ENCODE measurements at regions not wholly inside any gene's neighbourhood (a gene's known extent, or its start where the extent isn't known, plus 50 kb on each side); places are given as distances from the start of the nearest gene placed in this dataset.

- Histone ChIP-seq H3K4me1 (ENCODE audit: insufficient read depth, low read length) (no peaks in the 10 kb centered on the region), H3K4me3 (ENCODE audit: low read length) (no peak overlapping the region), H3K9me3 (ENCODE audit: insufficient read depth, low read depth, low read length) (no peaks in the 10 kb centered on the region), H3K9ac (ENCODE audit: low read depth, low read length) (no peak overlapping the region), H3K36me3 (ENCODE audit: insufficient read depth, low read depth, low read length) (no peaks in the 10 kb centered on the region), H3K27ac (ENCODE audit: low read length) (no peak overlapping the region), H3K27me3 (ENCODE audit: insufficient read depth, low read length) (no peaks in the 10 kb centered on the region)
Measured at GRCh38 chr2:133956434-133956935, 297.4 kb upstream of the MGAT5 start.

GRCh38 chr2:133957724-133958480 is 296.0 kb upstream of the MGAT5 start:
- Histone ChIP-seq H3K4me3 (ENCODE audit: low read length) (no peak overlapping the region), H3K27me3 (ENCODE audit: insufficient read depth, low read length) (no peaks in the 10 kb centered on the region), H3K36me3 (ENCODE audit: insufficient read depth, low read depth, low read length) (no peaks in the 10 kb centered on the region), H3K27ac (ENCODE audit: low read length) (no peak overlapping the region), H3K9me3 (ENCODE audit: insufficient read depth, low read depth, low read length) (no peaks in the 10 kb centered on the region), H3K4me1 (ENCODE audit: insufficient read depth, low read length) (no peaks in the 10 kb centered on the region), H3K9ac (ENCODE audit: low read depth, low read length) (no peak overlapping the region)

GRCh38 chr2:133959066-133959465 is 294.8 kb upstream of the MGAT5 start:
- Histone ChIP-seq H3K27me3 (ENCODE audit: insufficient read depth, low read length) (no peaks in the 10 kb centered on the region), H3K36me3 (ENCODE audit: insufficient read depth, low read depth, low read length) (no peaks in the 10 kb centered on the region), H3K4me3 (ENCODE audit: low read length) (no peak overlapping the region), H3K9ac (ENCODE audit: low read depth, low read length) (no peak overlapping the region), H3K4me1 (ENCODE audit: insufficient read depth, low read length) (no peaks in the 10 kb centered on the region), H3K27ac (ENCODE audit: low read length) (no peak overlapping the region), H3K9me3 (ENCODE audit: insufficient read depth, low read depth, low read length) (no peaks in the 10 kb centered on the region)

- H3K27me3 ChIP-seq (ENCODE audit: insufficient read depth, low read length), result no peaks in the 10 kb centered on the region
- H3K9ac ChIP-seq (ENCODE audit: low read depth, low read length), result no peak overlapping the region
- H3K27ac ChIP-seq (ENCODE audit: low read length), result no peak overlapping the region
- no peaks in the 10 kb centered on the region for H3K36me3 ChIP-seq (ENCODE audit: insufficient read depth, low read depth, low read length)
- H3K4me3 ChIP-seq (ENCODE audit: low read length), result no peak overlapping the region
- peaks cover 5% of the 10 kb centered on the region; the same call in 1 of the 2 replicates for H3K4me1 ChIP-seq (ENCODE audit: insufficient read depth, low read length)
- H3K9me3 ChIP-seq (ENCODE audit: insufficient read depth, low read depth, low read length), result no peaks in the 10 kb centered on the region
Measured at GRCh38 chr2:133966720-133967304, 287.1 kb upstream of the MGAT5 start.

GRCh38 chr2:133967326-133967725 is 286.5 kb upstream of the MGAT5 start:
- Histone ChIP-seq H3K27me3 (ENCODE audit: insufficient read depth, low read length) (no peaks in the 10 kb centered on the region), H3K36me3 (ENCODE audit: insufficient read depth, low read depth, low read length) (no peaks in the 10 kb centered on the region), H3K4me3 (ENCODE audit: low read length) (no peak overlapping the region), H3K4me1 (ENCODE audit: insufficient read depth, low read length) (peaks cover 5% of the 10 kb centered on the region; the same call in 1 of the 2 replicates), H3K9ac (ENCODE audit: low read depth, low read length) (no peak overlapping the region), H3K27ac (ENCODE audit: low read length) (no peak overlapping the region), H3K9me3 (ENCODE audit: insufficient read depth, low read depth, low read length) (no peaks in the 10 kb centered on the region)

GRCh38 chr2:133968446-133968845 is 285.4 kb upstream of the MGAT5 start:
- Histone ChIP-seq H3K4me3 (ENCODE audit: low read length) (no peak overlapping the region), H3K9me3 (ENCODE audit: insufficient read depth, low read depth, low read length) (no peaks in the 10 kb centered on the region), H3K9ac (ENCODE audit: low read depth, low read length) (no peak overlapping the region), H3K27me3 (ENCODE audit: insufficient read depth, low read length) (no peaks in the 10 kb centered on the region), H3K4me1 (ENCODE audit: insufficient read depth, low read length) (peaks cover 5% of the 10 kb centered on the region; the same call in 1 of the 2 replicates), H3K36me3 (ENCODE audit: insufficient read depth, low read depth, low read length) (no peaks in the 10 kb centered on the region), H3K27ac (ENCODE audit: low read length) (no peak overlapping the region)

- Histone ChIP-seq H3K27ac (ENCODE audit: low read length) (no peak overlapping the region), H3K4me1 (ENCODE audit: insufficient read depth, low read length) (peaks cover 5% of the 10 kb centered on the region; the same call in 1 of the 2 replicates), H3K9ac (ENCODE audit: low read depth, low read length) (no peak overlapping the region), H3K27me3 (ENCODE audit: insufficient read depth, low read length) (no peaks in the 10 kb centered on the region), H3K4me3 (ENCODE audit: low read length) (no peak overlapping the region), H3K36me3 (ENCODE audit: insufficient read depth, low read depth, low read length) (no peaks in the 10 kb centered on the region), H3K9me3 (ENCODE audit: insufficient read depth, low read depth, low read length) (no peaks in the 10 kb centered on the region)
Measured at GRCh38 chr2:133970641-133971040, 283.2 kb upstream of the MGAT5 start.

GRCh38 chr2:133972297-133972696 is 281.6 kb upstream of the MGAT5 start:
- Histone ChIP-seq H3K9me3 (ENCODE audit: insufficient read depth, low read depth, low read length) (no peaks in the 10 kb centered on the region), H3K4me3 (ENCODE audit: low read length) (no peak overlapping the region), H3K27ac (ENCODE audit: low read length) (no peak overlapping the region), H3K9ac (ENCODE audit: low read depth, low read length) (no peak overlapping the region), H3K27me3 (ENCODE audit: insufficient read depth, low read length) (no peaks in the 10 kb centered on the region), H3K4me1 (ENCODE audit: insufficient read depth, low read length) (peaks cover 5% of the 10 kb centered on the region; the same call in 1 of the 2 replicates), H3K36me3 (ENCODE audit: insufficient read depth, low read depth, low read length) (no peaks in the 10 kb centered on the region)

- H3K9me3 ChIP-seq (ENCODE audit: insufficient read depth, low read depth, low read length), result no peaks in the 10 kb centered on the region
- H3K4me3 ChIP-seq (ENCODE audit: low read length), result no peak overlapping the region
- peaks cover 5% of the 10 kb centered on the region; the same call in 1 of the 2 replicates for H3K4me1 ChIP-seq (ENCODE audit: insufficient read depth, low read length)
- H3K9ac ChIP-seq (ENCODE audit: low read depth, low read length), result no peak overlapping the region
- no peaks in the 10 kb centered on the region for H3K36me3 ChIP-seq (ENCODE audit: insufficient read depth, low read depth, low read length)
- H3K27me3 ChIP-seq (ENCODE audit: insufficient read depth, low read length), result no peaks in the 10 kb centered on the region
- H3K27ac ChIP-seq (ENCODE audit: low read length), result no peak overlapping the region
Measured at GRCh38 chr2:133972786-133973185, 281.1 kb upstream of the MGAT5 start.

GRCh38 chr2:133974353-133974752 is 279.5 kb upstream of the MGAT5 start:
- no peak overlapping the region for H3K4me3 ChIP-seq (ENCODE audit: low read length)
- H3K27ac ChIP-seq (ENCODE audit: low read length), result no peak overlapping the region
- H3K36me3 ChIP-seq (ENCODE audit: insufficient read depth, low read depth, low read length), result no peaks in the 10 kb centered on the region
- H3K9ac ChIP-seq (ENCODE audit: low read depth, low read length), result no peak overlapping the region
- H3K4me1 ChIP-seq (ENCODE audit: insufficient read depth, low read length), result peaks cover 5% of the 10 kb centered on the region; the same call in 1 of the 2 replicates
- H3K9me3 ChIP-seq (ENCODE audit: insufficient read depth, low read depth, low read length), result no peaks in the 10 kb centered on the region
- no peaks in the 10 kb centered on the region for H3K27me3 ChIP-seq (ENCODE audit: insufficient read depth, low read length)

GRCh38 chr2:133975135-133975534 is 278.7 kb upstream of the MGAT5 start:
- H3K9me3 ChIP-seq (ENCODE audit: insufficient read depth, low read depth, low read length), result no peaks in the 10 kb centered on the region
- H3K27ac ChIP-seq (ENCODE audit: low read length), result no peak overlapping the region
- H3K4me1 ChIP-seq (ENCODE audit: insufficient read depth, low read length), result peaks cover 5% of the 10 kb centered on the region; the same call in 1 of the 2 replicates
- no peak overlapping the region for H3K4me3 ChIP-seq (ENCODE audit: low read length)
- no peak overlapping the region for H3K9ac ChIP-seq (ENCODE audit: low read depth, low read length)
- no peaks in the 10 kb centered on the region for H3K27me3 ChIP-seq (ENCODE audit: insufficient read depth, low read length)
- H3K36me3 ChIP-seq (ENCODE audit: insufficient read depth, low read depth, low read length), result no peaks in the 10 kb centered on the region
